ENCODE measurements at regions not wholly inside any gene's neighbourhood (a gene's known extent, or its start where the extent isn't known, plus 50 kb on each side); places are given as distances from the start of the nearest gene placed in this dataset.

DNA sequence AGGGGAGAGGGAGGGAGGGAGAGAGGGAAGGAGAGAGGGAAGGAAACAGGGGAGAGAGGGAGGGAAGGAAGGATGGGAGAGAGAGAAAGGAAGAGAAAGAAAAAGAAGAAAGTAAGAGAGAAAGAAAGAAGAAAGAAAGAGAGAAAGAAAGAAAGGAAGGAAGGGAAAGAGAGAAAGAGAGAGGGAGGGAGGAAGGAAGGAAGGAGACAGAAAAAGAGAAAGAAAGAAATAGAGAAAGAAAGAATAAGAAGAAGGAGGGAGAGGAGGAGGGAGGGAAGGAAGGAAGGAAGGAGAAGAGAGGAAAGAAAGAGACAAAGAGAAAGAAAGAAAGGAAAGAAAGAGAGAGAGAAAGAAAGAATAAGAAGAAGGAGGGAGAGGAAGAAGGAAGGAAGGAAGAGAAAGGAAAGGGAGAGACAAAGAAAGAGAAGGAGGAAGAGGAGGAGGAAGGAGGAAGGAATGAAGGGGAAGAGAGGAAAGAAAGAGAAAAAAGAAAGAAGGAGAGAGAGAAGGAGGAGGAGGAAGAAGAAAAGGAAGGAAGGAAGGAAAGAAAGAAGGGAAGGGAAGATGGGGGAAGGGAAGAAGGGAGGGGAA is 189.6 kb downstream of the PARM1 start:
- DNase-seq (ENCODE audit: low read depth, low spot score), result no peak
- H3K27ac ChIP-seq (ENCODE audit: low read length), result no peak overlapping the region

DNA sequence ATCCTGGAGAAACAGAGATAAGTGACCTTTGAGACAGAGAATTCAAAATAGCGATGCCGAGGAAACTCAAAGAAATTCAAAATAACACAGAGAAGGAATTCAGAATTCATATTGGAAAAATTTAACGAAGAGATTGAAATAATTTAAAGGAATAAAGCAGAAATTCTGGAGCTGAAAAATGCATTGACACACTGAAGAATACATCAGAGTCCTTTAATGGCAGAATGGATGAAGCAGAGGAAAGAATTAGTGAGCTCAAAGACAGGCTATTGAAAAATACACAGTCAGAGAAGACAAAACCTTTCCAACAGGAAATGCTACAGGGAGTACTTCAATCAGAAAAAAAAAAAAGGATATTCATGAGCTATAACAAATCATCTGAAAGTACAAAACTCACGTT is 185.8 kb downstream of the PARM1 start:
- Histone ChIP-seq H3K36me3 (ENCODE audit: control insufficient read depth, insufficient read depth, low read length) (no peaks in the 10 kb centered on the region; the same call in 1 of the 2 replicates), H3K27ac (ENCODE audit: low read length) (no peak overlapping the region), H3K4me3 (ENCODE audit: low read length) (no peak overlapping the region), H3K4me1 (ENCODE audit: control insufficient read depth, insufficient read depth, low read length) (no peaks in the 10 kb centered on the region), H3K27me3 (ENCODE audit: control insufficient read depth, insufficient read depth, low read length) (no peaks in the 10 kb centered on the region), H3K9me3 (ENCODE audit: control insufficient read depth, insufficient read depth, low read length) (no peaks in the 10 kb centered on the region)
- WGBS (ENCODE audit: insufficient coverage, insufficient read length), result no CpG with 5 or more reads among the region's 4 CpGs
- DNase-seq (ENCODE audit: low read depth, low spot score), result no peak

More for the DNA sequence above, 189.6 kb downstream of the PARM1 start:
- Histone ChIP-seq H3K27me3 (ENCODE audit: control insufficient read depth, insufficient read depth, low read length) (no peaks in the 10 kb centered on the region), H3K4me1 (ENCODE audit: control insufficient read depth, insufficient read depth, low read length) (peaks cover 3% of the 10 kb centered on the region; the same call in 1 of the 2 replicates), H3K4me3 (ENCODE audit: low read length) (no peak overlapping the region), H3K36me3 (ENCODE audit: control insufficient read depth, insufficient read depth, low read length) (no peaks in the 10 kb centered on the region; the same call in 1 of the 2 replicates), H3K9me3 (ENCODE audit: control insufficient read depth, insufficient read depth, low read length) (no peaks in the 10 kb centered on the region; the same call in 1 of the 2 replicates)

DNA sequence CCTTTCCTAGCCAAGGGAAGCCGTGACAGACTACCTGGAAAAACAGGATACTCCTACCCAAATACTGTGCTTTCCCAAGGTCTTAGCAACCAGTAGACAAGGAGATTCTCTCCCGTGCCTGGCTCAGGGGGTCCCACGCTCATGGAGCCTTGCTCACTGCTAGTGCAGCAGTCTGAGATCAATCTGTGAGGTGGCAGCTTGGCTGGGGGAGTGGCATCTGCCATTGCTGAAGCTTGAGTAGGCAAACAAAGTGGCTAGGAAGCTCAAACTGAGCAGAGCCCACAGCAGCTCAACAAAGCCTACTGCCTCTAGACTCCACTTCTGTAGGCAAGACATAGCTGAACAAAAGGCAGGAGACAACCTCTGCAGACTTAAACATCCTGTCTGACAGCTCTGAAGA is 177.1 kb downstream of the PARM1 start:
- Histone ChIP-seq H3K9me3 (ENCODE audit: control insufficient read depth, insufficient read depth, low read length) (no peaks in the 10 kb centered on the region), H3K4me3 (ENCODE audit: low read length) (no peak overlapping the region), H3K4me1 (ENCODE audit: control insufficient read depth, insufficient read depth, low read length) (no peaks in the 10 kb centered on the region), H3K27me3 (ENCODE audit: control insufficient read depth, insufficient read depth, low read length) (no peaks in the 10 kb centered on the region), H3K36me3 (ENCODE audit: control insufficient read depth, insufficient read depth, low read length) (no peaks in the 10 kb centered on the region), H3K27ac (ENCODE audit: low read length) (no peak overlapping the region)
- WGBS (ENCODE audit: insufficient coverage, insufficient read length), result no CpG with 5 or more reads among the region's 3 CpGs
- no peak for DNase-seq (ENCODE audit: low read depth, low spot score)

DNA sequence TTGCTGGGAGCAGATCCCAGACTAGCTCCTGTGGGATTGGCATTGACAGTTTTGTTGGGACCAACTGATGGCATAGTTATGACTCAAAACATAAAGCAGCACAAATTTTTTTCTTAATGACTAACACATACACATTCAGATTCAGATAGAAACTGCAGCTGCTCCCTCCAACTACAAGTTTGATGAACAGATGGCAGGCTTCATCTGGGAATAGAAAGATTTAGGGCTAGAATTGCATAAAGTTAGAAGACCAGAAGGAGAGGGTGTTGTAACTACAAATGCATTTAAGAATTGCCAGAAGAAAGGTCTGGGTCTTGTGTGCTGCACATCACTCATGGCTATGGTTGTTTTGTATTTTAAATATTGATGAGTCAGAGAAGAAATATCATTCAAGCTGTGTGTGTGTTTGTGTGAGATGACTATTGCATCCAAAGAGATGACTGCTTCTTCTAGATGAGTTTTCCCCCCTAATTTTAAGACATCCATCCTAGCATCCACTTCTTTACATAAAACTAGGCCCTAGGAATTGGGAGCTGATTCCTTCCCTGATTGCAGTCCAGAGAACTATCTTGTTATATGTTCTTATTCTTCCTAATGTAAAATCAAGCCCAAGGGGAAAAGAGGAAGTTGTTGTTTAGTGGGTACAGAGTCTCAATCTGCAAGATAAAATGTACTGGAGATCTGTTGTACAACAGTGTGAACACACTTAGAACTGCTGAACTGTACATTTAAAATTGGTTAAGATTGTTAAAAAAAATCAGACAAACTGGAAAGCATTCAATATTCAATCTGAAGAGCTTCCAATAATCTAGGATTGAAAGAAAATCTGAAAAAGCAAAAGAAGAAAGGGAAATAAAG is 175.1 kb downstream of the PARM1 start:
- DNase-seq (ENCODE audit: low read depth, low spot score), result no peak
- Histone ChIP-seq H3K27me3 (ENCODE audit: control insufficient read depth, insufficient read depth, low read length) (no peaks in the 10 kb centered on the region), H3K9me3 (ENCODE audit: control insufficient read depth, insufficient read depth, low read length) (no peaks in the 10 kb centered on the region), H3K36me3 (ENCODE audit: control insufficient read depth, insufficient read depth, low read length) (no peaks in the 10 kb centered on the region), H3K4me1 (ENCODE audit: control insufficient read depth, insufficient read depth, low read length) (no peaks in the 10 kb centered on the region), H3K27ac (ENCODE audit: low read length) (no peak overlapping the region), H3K4me3 (ENCODE audit: low read length) (no peak overlapping the region)

DNA sequence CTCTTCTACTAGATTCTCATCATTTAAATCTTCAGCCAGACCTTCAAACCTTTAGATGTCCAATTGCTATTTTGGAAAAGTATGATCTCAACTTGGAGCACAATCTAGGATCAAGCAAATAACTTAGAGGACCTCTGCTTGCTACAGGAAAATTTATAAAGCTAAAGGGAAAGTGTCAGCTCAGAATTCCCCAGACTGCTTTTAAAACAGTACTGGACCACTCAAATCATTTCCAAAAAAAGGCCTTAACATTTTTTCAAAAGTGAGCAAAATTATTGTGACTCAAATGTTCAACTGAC is 169.8 kb downstream of the PARM1 start:
- no peaks in the 10 kb centered on the region for H3K4me1 ChIP-seq (ENCODE audit: control insufficient read depth, insufficient read depth, low read length)
- H3K9me3 ChIP-seq (ENCODE audit: control insufficient read depth, insufficient read depth, low read length), result no peaks in the 10 kb centered on the region
- no peaks in the 10 kb centered on the region for H3K27me3 ChIP-seq (ENCODE audit: control insufficient read depth, insufficient read depth, low read length)
- no peak for DNase-seq (ENCODE audit: low read depth, low spot score)
- no peak overlapping the region for H3K27ac ChIP-seq (ENCODE audit: low read length)
- no peaks in the 10 kb centered on the region for H3K36me3 ChIP-seq (ENCODE audit: control insufficient read depth, insufficient read depth, low read length)
- H3K4me3 ChIP-seq (ENCODE audit: low read length), result no peak overlapping the region

DNA sequence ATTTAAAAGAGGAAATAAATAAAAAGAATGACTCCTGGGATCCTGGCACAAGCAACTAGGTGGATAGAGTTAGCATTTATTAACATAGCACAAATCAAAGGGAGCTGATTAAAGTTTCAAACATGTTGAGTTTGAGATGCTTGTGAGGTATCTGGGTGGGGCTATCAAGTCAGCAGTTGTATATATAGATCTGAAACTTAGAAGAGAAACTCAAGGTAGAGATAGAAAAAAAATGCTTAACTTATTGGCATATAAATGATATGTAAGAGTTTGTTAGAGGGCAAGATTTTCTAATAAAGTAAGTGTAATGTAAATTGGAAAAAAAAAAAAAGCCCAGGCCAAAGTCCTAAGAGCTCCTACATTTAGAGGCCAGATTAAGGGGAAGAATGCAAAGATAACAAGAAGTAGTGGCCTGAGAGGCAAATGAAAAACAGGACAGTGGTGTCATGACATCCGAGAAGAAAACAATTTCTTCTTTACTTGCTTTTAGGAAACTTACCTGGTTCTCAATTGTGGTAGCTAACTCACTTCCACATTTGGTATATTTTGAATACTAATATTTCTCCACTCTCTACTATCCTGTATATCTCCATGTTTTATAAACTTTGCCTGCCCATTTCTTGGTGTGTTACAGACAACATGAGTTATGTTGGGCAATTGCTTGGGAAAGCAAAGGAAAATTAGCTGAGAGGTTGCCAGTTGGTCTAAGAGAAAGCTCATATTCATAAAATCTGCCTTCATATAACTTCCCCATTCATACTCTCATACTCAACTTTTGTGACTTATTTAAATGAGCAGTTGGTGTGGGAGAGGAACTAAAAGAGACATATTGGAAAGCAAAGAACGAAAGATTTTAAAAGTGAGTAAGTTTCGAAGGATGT is 169.2 kb downstream of the PARM1 start:
- no peak overlapping the region for H3K27ac ChIP-seq (ENCODE audit: low read length)
- H3K4me1 ChIP-seq (ENCODE audit: control insufficient read depth, insufficient read depth, low read length), result no peaks in the 10 kb centered on the region
- no peak overlapping the region for H3K4me3 ChIP-seq (ENCODE audit: low read length)
- no peaks in the 10 kb centered on the region for H3K36me3 ChIP-seq (ENCODE audit: control insufficient read depth, insufficient read depth, low read length)
- no peak for DNase-seq (ENCODE audit: low read depth, low spot score)
- H3K27me3 ChIP-seq (ENCODE audit: control insufficient read depth, insufficient read depth, low read length), result no peaks in the 10 kb centered on the region
- no peaks in the 10 kb centered on the region for H3K9me3 ChIP-seq (ENCODE audit: control insufficient read depth, insufficient read depth, low read length)
- 100% methylated on average over 1 of the region's 3 CpGs for WGBS (ENCODE audit: insufficient coverage, insufficient read length)

All from iPS DF 6.9 (cell line).